ENCODE measurements at regions not wholly inside any gene's neighbourhood (a gene's known extent, or its start where the extent isn't known, plus 50 kb on each side); places are given as distances from the start of the nearest gene placed in this dataset.

- DNase-seq (ENCODE audit: low read depth, low spot score), result peak; percentile 4
Observed at GRCh38 chr5:33369485-33370465, 71.0 kb upstream of the TARS1 start.

- DNase-seq (ENCODE audit: low read depth, low spot score), result no peak
Observed at GRCh38 chr5:33370466-33370859, 70.3 kb upstream of the TARS1 start.

- no peak for DNase-seq (ENCODE audit: low read depth, low spot score)
Observed at GRCh38 chr5:33371660-33372059, 69.1 kb upstream of the TARS1 start.

GRCh38 chr5:33372721-33373472, 67.9 kb upstream of the TARS1 start:
- no peak for DNase-seq (ENCODE audit: low read depth, low spot score)

DNA sequence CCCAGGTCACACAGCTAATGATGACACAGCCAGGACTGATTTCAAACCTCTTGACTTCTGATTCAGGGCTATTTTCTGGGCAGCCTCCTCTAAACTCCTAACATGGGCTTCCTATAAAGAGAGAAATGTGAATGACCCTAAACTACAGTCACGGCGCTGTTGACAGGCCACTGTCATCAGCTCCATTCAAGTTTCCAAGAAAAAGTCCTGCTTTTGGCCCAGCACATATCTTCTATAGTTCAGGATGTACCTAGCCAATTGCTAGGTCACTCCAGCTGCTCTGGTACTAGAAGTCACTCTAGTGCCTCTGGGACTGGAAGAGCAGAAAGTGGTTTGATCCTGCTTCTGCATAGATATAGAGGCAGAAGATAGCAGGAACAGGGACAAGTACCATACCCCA, 64.9 kb upstream of the TARS1 start:
- no peak for DNase-seq (ENCODE audit: low read depth, low spot score)

DNA sequence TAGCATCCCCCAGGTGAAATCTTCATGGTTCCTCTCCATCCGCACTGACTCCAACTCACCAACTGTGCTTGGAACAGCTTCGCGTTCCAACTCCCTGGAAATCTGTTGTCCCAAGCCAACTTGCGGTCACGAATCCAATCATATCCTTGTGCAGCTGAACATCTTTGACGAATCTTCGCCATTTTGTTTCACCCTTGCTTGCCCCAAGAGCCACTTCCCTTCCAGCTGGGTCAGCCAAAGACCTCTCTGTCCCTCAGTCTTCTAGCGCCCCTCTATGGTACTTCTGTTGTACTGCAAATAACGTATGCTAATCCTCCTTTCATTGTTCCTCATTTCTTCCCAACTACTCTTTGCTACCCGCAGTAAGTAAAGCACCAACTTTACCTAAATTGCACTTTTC, 61.0 kb upstream of the TARS1 start:
- DNase-seq (ENCODE audit: low read depth, low spot score), result peak; percentile 52

DNA sequence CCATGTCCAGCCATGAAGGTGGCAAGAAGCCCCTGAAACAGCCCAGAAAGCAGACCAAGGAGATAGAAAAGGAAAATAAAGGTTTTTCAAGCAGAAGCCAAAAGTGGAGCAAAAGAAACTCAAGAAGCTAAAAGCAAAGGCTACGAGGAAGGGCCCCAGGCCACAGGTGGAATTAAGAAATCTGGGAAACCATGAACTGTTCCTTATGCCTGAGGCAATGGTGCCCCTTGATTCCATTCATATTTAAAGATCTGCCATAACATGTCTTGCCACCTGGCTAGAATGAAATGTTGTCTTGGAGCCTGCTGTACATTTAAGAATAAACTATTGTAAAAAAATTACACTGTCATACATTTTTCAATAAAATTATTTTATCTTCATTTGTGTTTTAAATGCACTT, 59.5 kb upstream of the TARS1 start:
- peak; percentile 3 for DNase-seq (ENCODE audit: low read depth, low spot score)

Data from ELF-1 (cell line).